GM19351 (cell line): ENCODE measurements at regions not wholly inside any gene's neighbourhood (a gene's known extent, or its start where the extent isn't known, plus 50 kb on each side); places are given as distances from the start of the nearest gene placed in this dataset.

ENCODE experiments used
- ATAC-seq: cut with Tn5 transposase; IDR thresholded peaks from one replicate; pipeline ENCODE4 v1.9.1; 2021; ENCODE audit warnings: mild to moderate bottlenecking, moderate library complexity; ENCODE audit not compliant: unreplicated experiment

DNA sequence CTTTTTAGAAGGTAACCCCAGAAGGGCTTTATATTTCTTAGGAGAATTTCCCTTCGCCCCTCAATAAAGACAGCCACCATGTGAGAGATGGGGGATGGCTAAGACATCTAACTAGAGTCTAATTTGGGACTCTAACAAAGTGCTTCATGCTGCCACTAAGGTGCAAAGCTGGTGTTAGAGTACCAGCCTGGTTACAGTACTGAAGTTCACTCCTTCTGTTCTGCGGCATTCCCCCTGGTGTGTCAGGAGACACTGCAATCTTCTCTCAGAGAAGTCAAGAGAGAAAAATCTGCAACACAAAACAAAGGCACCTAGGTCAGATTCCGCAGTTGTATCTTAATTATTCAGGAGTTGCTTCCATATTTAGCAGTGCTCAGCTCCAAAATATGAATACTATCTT lies 603.0 kb upstream of the CADM1 start:
- ATAC-seq: no peak

DNA sequence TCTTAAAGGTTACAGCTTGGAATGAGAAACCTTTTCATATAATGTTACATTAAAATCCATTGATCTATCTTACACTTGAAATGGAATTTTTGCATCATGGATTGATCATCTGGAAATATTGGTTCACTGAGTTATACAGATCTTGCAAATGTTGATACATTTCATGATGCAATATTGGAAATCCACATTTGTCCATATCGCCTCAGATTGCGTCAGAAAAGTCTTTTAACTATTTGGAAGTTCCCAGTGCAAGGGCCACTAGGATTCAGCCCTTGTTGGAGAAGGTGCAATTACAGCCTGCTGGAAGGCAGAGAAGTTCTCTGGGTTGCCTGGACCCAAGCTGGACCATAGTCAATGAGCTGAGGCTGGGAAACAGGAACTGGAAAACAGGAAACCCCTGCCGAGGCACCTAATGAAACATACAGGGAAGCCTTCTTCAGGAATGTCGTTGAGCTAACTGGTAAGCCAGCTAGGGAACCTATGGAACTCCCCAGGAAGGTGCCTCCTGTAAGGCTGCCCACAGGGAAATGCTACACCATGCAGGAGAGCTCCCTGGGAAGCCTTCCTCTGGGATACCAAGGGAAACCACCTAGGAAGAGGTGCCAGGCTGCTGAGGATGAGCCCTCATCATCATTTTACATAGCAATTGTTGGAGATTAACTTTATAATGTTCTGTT lies 600.4 kb upstream of the CADM1 start:
- ATAC-seq: no peak

DNA sequence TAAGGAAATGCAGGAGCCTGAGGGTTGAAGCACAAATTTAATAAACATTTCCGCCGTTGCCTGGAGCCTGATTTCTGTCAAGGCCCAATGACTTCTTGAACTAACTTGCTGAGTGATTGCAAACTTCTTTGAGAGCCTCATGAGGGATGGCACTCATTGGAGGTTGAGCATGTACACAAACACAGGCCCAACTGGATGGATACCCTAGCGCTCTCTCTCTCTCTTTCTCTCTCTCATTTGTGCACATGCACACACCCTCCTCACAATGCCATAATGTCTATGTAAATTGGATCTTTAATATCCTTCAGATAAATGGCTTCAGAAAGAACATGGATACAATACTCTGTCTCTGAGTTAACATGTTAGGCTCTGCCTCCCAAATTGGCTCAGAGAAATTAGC lies 597.7 kb upstream of the CADM1 start:
- no peak for ATAC-seq

DNA sequence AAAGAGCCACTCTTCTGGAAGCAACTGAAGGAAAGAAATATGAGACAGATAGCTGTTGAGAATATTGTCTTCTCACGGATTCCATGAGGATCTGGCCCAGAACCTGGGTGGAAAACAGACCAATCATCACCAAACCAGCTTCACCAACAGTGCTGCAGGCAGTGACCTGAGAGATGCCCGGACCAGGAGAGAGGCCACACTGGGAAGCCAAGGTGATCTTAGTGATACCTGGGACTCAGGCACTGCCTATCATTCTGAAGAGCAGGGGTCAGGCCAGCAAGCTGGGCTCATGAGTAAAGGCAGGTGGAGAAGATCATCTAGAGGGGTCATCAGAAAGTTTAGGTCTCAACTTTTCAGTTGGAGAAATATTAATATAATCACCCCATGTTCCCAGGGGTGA lies 595.8 kb upstream of the CADM1 start:
- ATAC-seq: no peak

DNA sequence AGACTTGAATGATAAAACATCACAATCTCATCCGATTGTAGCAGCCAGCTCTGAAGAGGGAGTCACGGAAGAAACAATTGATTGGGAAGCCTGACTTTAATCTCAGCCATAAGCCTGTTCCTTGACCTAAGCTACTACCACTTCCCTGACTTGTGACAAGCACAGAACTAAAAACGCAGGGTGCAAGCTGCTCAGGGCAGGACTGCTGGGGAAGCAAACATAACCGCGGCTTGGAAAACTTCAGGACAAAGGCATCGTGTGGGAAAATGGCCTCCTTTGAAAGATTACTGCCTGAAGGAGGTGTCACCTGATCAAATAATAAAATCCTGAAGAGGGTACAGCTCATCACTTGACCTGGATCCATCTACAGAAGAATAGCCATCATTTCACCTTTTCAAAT lies 595.3 kb upstream of the CADM1 start:
- ATAC-seq: no peak

DNA sequence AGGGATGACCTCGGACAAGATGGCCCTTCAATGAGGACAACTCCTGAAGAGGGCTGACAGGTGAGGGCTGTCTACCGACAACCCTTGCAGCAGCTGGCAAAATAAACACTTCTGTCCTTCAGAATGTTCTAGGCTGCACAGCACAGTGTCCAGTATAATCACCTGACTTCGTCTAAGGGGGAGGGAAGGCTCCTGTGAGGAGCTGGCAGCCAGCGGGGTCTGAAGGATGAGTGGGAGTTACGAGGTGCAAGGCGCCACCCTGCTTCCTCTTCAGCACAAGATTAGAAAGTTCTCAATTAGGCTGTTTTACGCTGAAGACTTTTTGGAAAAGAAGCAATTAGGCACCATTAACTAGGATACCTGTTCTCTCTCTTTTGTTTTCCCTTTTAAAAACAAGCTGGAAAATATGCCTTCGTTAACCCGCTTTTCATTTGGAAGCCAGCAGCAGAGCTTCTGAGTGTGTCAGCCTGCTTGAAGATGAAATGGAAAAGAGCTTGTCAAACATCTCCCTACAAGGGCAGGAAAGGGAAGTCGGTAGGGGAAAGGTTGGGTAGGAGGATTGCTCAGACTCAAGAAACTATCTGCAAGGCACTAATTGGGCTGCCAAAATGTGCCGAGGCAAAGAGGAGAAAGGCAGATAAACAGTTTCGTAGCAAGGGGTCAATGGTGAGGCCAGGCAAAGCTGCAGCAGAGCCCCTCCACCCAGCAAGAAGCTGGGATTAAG lies 592.2 kb upstream of the CADM1 start:
- no peak for ATAC-seq

DNA sequence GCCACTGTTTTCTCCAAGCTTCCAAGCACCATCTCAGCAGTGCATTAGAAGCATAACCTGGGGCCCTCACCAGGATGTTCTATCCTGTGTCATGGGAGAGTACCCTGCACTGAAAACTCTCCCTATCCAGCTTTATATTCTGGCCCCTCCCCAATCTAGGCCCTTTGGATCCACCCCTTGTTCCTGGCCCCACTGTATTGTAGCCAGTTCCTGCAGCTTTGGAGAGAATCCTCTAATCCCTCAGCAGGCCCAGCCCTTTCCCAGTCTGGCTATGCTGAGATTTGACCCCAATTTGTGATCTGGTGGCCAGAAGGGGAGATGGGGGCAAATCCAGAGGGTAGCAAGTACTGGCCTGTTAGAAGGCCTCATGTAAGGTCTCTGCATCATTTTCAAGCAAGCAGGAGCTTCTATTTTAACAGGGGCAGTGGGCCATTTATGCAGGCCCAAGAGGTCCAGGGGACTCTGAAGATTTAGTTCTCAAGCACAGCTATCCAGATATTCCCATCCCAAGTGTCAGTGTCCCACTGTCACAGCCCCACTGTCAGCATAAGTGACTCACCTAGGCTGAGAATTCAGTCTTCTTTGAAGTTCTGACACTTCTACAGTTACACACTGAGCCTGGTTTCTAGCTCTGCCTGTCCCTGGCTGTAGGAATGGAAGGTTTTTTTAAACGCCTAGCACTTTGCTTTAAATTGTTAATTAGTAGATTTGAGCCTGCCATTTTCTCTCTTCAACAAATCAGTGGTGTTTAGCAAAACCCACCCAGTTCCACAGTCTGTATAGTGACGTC lies 589.5 kb upstream of the CADM1 start:
- ATAC-seq: no peak

DNA sequence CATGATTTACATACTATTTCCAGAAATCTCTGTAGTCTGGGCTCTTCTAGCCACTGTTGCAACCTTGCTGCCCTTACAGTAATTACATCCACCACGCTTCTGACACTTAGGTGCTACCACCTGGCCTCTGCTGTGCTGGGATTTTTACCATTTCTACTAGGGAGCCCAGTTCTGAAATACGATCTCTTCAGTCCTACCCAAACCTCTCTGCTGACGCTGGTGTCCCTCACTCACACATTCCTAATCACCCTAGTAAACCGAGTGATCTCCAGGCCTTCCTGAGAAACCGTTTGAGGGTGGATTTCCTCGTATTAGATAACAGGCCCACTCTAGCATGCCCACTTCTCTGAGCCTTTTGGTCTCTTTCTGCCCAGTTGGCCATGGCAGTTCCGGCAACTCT lies 588.9 kb upstream of the CADM1 start:
- ATAC-seq: no peak

DNA sequence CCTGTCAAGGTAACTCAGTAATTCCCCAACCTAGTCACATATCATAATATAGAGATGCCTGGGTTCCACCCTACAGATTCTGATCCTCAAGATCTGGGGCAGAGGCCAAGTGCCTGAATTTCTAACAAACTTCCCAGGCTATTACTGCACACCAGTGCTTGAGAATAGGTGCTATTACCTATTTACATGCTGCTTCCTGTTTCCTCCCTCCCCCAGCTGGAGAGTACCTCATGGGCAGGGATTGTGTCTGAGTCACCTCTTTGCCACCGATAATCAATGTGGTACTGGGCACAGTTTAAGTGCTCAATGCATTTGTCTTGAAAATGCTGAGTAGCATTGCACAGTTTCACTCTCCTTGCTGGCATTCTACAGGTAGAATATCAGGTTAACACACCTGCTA lies 582.2 kb upstream of the CADM1 start:
- ATAC-seq: no peak

DNA sequence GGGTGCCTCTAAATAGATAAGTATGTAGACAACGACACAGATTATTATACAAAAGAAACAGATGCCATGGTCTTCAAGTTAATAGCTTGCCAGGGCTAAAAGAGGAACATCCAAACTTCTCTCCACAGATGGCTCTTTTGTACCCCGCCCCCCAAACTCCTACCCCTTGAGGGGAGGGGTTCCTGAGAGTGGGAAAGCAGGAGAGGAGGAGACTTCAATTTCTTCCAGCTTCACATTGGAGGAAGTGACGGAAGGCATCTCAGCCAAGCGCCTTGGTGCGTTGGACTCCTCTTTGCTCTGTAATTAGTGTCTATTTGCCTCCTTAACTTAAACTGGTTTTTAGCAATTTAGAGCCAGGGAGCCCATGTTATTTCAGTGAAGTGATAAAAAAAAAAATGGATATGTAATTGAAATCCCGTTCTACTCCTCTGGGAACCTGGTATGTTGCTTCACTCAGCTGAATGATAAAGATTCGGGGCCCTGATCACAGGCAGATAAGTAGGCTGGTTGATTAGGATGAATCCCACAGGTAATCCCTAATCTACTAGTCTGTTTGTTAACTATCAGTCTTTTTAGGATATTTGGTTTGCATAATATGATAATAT lies 580.9 kb upstream of the CADM1 start:
- ATAC-seq: no peak

DNA sequence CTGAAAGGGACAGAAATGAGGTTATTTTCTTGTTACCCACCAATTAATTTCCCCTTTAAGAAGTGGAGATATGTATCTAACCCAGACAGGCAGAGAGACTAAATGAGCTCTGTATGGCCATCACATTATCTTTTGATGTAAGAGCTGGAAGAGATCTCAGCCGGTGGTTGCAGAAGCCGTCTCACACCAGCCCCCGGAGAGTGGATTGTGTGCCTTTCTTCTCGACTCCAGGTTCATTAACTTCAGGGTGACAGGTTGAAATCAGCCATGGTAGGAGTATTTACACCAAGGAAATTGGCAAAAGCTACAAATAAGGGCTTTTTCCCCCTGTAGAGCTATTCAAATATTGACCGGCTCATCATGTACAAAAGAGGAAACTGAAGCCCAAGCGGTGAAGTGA lies 580.3 kb upstream of the CADM1 start:
- no peak for ATAC-seq

DNA sequence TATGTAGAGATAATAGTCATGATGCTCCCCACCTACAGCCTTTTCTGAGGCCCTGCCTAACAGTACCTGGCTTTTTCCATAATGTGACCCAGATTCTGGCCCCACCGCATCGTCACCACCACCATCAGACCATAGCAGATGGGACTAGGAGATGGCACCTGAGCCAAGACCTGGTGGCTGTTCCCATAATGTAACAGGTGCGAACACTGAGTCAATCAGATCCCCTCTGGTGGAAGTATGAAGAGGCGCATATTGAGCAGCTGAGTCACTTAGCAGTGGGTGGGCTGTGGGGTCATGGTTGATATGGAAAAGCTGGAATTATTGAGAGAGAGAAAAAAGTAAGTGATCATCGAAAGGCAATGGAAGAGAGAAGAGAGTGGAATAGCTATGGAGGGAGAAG lies 578.0 kb upstream of the CADM1 start:
- no peak for ATAC-seq

DNA sequence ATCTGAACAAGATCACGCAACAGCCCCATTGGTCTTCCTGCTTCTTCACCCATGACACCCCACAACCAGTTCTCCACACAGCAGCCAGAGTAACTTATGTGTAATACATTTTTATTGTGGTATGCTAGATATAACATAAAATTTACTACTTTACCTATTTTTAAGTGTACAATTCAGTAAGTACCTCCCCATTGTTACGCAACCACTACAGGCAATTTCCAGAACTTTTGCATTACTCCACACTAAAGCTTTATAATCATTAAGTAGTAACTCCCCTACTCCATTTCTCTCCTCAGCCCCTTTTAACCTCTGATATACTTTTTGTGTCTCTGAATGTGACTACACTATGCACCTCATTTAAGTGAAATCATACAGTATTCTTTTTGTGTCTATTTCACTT lies 575.4 kb upstream of the CADM1 start:
- ATAC-seq: no peak

DNA sequence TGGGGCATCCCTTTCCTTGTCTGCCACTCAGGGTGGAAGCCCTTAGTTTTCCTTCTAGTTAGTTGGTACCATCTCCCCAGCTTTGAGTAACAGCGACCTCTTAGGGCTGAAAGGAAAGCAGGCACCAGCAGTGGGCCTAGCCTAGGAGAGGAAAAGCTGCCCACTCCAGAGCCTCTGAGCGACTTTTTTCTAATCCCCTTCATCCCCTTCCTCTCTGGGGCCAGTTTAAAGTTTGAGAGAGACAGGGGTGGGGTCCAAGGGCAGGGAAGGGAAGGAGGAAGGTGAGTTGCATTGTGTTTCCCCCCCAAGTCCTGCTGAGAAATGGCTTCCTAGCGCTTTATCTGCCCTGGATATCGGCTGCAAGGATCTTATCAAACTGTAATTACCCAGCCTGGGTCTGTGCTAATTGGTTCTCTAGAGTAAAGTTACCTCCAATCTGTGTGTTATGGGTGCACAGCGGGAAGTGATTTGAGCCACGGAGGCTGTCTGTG lies 573.9 kb upstream of the CADM1 start:
- no peak for ATAC-seq

DNA sequence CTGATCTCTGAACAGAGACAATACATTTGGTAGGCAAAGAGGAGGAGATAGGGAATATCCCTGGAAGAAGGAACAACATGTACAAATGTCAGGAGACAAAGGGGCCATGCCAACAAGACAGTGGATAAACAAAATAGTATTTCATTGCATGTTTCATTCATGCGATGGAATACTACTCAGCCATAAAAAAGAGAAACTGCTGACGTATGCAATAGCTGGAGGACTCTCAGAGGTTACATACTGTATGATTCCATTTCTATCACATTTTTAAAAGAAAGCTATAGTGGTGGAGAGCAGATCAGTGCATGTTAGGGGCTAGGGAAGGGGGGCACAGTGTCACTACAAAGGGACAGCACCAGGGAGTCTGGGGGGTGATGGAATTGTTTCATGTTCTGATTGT lies 572.9 kb upstream of the CADM1 start:
- no peak for ATAC-seq

DNA sequence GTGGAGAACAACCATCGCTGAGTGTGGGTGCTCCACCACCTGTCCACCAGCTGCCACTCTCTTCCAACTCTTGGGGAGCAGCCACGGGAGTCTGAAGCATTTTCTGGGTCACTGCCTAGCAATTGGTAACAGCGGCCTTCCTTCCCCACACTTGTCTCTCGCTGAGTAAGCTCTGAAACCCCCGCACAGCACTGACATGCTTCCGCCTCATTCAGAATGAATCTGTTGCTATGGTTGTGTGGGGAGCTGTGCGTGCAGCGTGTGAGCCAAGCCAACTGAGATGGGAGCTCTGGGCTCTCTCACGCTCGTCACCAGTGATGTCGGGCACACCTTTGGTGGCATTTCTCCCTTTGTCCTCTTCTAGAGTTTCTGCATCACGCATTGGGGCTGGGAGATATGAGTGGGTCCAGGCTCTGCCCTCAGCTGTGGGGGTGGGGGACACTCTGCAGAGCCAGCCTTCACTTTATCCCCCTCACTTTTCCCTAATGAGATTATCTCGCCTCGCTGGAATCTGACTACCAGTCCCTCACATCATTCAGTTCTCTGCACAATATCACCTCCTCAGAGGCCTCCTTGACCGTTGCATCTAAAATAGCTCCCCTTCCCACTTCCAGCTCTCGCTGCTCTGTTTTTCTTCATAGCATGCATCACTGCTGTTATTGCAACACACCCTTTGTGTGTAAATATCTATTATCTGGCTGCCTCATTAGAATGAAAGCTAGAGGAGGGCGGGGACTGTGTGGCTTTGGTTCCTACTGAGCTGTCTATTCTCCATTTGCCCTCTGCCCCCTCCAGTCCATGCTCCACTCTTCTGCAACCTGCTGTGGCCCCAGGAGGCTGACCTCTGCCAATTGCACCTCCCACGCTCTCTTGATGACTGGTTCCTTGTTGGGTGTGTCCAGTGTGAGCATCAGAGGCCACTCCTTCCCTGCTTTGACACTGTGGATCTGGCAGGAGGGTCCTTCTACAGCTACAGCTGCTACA lies 569.9 kb upstream of the CADM1 start:
- peak; percentile 93 for ATAC-seq

DNA sequence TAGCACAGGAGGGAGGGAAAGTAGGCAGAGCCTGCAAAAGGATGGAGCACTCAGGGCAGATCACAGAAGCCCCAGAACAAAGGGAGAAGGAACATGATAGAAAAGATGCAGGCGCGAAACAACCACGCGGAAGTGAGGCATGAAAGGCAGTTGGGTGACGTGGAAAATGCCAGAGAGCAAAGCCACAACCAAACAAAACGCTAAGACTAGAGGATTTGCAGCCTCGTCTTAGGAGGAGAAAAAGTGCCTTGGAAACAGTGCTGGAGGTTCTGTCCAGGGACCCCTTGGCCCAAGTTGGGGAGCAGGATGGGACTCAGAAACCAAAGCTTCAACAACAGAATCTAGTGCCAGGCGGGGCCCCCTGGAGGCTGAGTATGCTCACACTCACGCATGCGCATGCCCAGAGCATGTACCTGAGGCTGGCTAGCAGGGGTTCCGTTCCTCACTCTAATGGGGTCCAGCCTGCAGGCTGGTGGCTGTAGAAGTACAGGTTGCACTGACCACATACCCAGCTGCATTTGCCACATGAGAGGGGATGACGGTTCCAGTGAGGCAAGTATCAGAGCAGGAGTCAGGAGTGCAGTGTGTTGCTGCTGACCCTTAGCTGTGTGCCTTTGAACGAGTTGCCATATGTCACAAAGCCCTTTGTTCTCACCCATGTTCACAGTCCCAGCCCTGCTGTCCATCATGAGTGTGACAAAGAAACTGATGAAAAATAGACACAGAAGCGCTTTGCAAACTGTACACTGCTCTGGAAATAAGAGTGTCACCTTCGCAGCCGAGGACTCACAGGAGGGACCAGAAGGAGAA lies 568.6 kb upstream of the CADM1 start:
- no peak for ATAC-seq

DNA sequence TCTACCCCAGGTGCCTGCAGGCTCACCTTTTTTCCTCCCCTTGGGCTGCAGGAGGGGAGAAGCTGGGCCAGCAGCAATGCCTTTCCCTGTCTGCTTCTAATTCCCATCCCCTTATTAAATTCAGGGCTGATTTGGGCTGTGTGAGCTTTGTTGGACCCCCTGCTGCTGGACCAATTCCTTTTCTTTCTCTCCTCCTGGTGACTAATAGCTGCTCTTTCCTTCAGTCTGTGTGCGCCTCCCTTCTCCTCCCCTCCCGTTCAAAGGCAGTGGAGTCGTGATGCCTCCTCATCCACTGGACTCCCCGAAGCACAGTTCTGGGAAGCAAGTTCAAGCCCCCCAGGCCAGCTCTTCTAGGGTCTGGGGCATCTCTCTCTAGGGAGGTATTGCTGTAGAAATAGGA lies 567.9 kb upstream of the CADM1 start:
- ATAC-seq: no peak

DNA sequence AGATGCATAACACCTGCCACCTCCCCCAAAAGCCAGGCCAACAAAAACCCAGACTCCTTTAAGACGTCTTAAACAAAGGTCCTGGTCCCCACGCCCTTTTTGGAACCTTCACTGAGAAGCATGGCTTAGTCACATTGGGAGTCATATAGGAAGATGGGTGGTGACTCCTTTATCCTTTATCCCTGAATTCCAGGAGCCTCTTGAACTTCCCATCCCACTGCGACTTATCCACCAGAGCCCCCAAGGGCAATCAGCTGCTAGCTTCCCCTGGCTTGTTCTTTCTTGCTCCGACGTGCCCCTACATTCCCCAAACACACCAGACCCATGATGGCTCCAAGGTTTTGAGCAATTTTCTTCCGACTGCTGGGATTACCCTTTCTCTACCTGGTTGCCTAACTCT lies 567.0 kb upstream of the CADM1 start:
- no peak for ATAC-seq
